Chondrocyte (in vitro differentiated cells): ENCODE measurements at regions not wholly inside any gene's neighbourhood (a gene's known extent, or its start where the extent isn't known, plus 50 kb on each side); places are given as distances from the start of the nearest gene placed in this dataset.

Experiments
- DNase-seq: peaks from one replicate; pipeline ENCODE4 v3.0.0; 2021; ENCODE audit warnings: mixed read lengths, low spot score
- H3K27ac Mint-ChIP-seq: one replicate; pipeline ENCODE4 v1.8.0; 2021; ENCODE audit warnings: mild to moderate bottlenecking, moderate library complexity, mixed read lengths; ENCODE audit not compliant: unreplicated experiment
- H3K27me3 Mint-ChIP-seq: 2 replicates; pipeline ENCODE4 v1.8.0; 2021; ENCODE audit warnings: low read depth, mixed read lengths
- H3K36me3 Mint-ChIP-seq: 2 replicates; pipeline ENCODE4 v1.8.0; 2021; ENCODE audit warnings: low read depth, mixed read lengths
- H3K4me1 Mint-ChIP-seq: 2 replicates; pipeline ENCODE4 v1.8.0; 2021; ENCODE audit warnings: low read depth, mild to moderate bottlenecking, mixed read lengths
- H3K4me3 Mint-ChIP-seq: one replicate; pipeline ENCODE4 v1.8.0; 2021; ENCODE audit warnings: mild to moderate bottlenecking, moderate library complexity, mixed read lengths; ENCODE audit not compliant: unreplicated experiment
- H3K9me3 Mint-ChIP-seq: 2 replicates; pipeline ENCODE4 v1.8.0; 2021; ENCODE audit warnings: low read depth, mixed read lengths
- TF ChIP-seq, protein P1 (sequence below): fragments of 200-600 bp; sonication (generic); IDR thresholded peaks from 2 replicates; pipeline ENCODE4 v1.5.0; 2021; ENCODE audit warnings: antibody characterized with exemption, mild to moderate bottlenecking, moderate library complexity

DNA sequence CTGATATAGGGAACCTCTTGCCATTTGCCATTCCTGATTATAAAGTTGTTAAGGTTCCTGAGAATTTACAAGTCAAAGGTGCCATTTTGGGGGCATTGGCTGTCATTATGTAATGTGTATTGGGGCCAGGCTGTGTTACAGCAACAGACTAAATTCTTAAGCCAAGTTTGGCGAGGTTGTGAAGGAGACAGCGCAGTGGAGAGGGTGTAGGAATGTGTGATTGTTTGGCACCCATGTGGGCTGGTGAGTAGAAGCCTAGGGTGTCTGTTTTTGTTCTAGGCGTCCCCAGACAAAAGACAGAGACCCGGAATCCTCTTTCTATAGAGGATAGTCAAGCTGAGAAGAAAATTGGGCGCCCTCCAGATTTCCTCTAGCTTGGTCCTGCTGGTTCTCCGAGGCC, 2535.3 kb downstream of the PCDH7 start:
- TF ChIP-seq, protein P1, sequence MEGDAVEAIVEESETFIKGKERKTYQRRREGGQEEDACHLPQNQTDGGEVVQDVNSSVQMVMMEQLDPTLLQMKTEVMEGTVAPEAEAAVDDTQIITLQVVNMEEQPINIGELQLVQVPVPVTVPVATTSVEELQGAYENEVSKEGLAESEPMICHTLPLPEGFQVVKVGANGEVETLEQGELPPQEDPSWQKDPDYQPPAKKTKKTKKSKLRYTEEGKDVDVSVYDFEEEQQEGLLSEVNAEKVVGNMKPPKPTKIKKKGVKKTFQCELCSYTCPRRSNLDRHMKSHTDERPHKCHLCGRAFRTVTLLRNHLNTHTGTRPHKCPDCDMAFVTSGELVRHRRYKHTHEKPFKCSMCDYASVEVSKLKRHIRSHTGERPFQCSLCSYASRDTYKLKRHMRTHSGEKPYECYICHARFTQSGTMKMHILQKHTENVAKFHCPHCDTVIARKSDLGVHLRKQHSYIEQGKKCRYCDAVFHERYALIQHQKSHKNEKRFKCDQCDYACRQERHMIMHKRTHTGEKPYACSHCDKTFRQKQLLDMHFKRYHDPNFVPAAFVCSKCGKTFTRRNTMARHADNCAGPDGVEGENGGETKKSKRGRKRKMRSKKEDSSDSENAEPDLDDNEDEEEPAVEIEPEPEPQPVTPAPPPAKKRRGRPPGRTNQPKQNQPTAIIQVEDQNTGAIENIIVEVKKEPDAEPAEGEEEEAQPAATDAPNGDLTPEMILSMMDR, result no peak
- no peak for DNase-seq
- H3K4me1 Mint-ChIP-seq, result no peaks in the 10 kb centered on the region
- H3K27me3 Mint-ChIP-seq, result peaks cover 6% of the 10 kb centered on the region
- H3K36me3 Mint-ChIP-seq, result no peaks in the 10 kb centered on the region
- H3K27ac Mint-ChIP-seq, result no peak overlapping the region
- no peak overlapping the region for H3K4me3 Mint-ChIP-seq
- no peaks in the 10 kb centered on the region for H3K9me3 Mint-ChIP-seq

GRCh38 chr4:33262824-33263223, 2542.7 kb downstream of the PCDH7 start:
- TF ChIP-seq, protein P1, result no peak
- H3K27ac Mint-ChIP-seq, result peak overlapping the region; percentile 25
- no peaks in the 10 kb centered on the region for H3K27me3 Mint-ChIP-seq
- no peaks in the 10 kb centered on the region for H3K9me3 Mint-ChIP-seq
- H3K4me1 Mint-ChIP-seq, result peaks cover 15% of the 10 kb centered on the region
- DNase-seq, result no peak
- no peaks in the 10 kb centered on the region for H3K36me3 Mint-ChIP-seq
- H3K4me3 Mint-ChIP-seq, result no peak overlapping the region

DNA sequence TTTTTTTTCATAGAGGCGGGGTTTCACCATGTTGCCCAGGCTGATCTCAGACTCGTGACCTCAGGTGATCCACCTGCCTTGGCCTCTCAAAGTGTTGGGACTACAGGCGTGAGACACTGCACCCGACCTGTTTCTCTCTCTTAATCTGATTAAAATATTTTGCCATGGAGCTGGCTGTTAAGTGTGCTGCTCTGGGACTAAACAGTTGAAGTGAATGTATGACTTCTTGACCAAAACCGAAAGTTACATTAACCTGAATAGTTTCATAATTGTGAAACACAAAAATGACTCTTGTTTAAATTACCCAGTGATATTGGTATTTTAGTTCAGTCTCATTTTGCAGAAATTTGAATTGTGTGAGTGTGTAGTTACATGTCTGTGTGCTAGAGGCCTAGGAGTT, 2548.6 kb downstream of the PCDH7 start:
- Mint-ChIP-seq H3K27ac (no peak overlapping the region), H3K9me3 (no peaks in the 10 kb centered on the region), H3K36me3 (no peaks in the 10 kb centered on the region), H3K4me3 (no peak overlapping the region), H3K4me1 (no peaks in the 10 kb centered on the region), H3K27me3 (no peaks in the 10 kb centered on the region)
- TF ChIP-seq, protein P1, result no peak
- no peak for DNase-seq

GRCh38 chr4:33270403-33270802, 2550.2 kb downstream of the PCDH7 start:
- no peak overlapping the region for H3K27ac Mint-ChIP-seq
- no peaks in the 10 kb centered on the region for H3K27me3 Mint-ChIP-seq
- TF ChIP-seq, protein P1, result no peak
- no peaks in the 10 kb centered on the region for H3K36me3 Mint-ChIP-seq
- no peak for DNase-seq
- H3K9me3 Mint-ChIP-seq, result no peaks in the 10 kb centered on the region
- no peaks in the 10 kb centered on the region for H3K4me1 Mint-ChIP-seq
- no peak overlapping the region for H3K4me3 Mint-ChIP-seq

GRCh38 chr4:33272722-33273121, 2552.6 kb downstream of the PCDH7 start:
- Mint-ChIP-seq H3K9me3 (no peaks in the 10 kb centered on the region), H3K4me1 (no peaks in the 10 kb centered on the region), H3K4me3 (no peak overlapping the region), H3K27me3 (no peaks in the 10 kb centered on the region), H3K36me3 (no peaks in the 10 kb centered on the region), H3K27ac (no peak overlapping the region)
- no peak for DNase-seq
- TF ChIP-seq, protein P1, result no peak
